GM21619 (cell line): ENCODE measurements at regions not wholly inside any gene's neighbourhood (a gene's known extent, or its start where the extent isn't known, plus 50 kb on each side); places are given as distances from the start of the nearest gene placed in this dataset.
"Not testable (repeated sequence)": the region's sequence is repeated elsewhere in the genome, so short reads cannot be mapped to it uniquely, and the experiment has no call there.

ENCODE experiments used
- ATAC-seq: cut with Tn5 transposase; IDR thresholded peaks from one replicate; pipeline ENCODE4 v1.9.1; 2021; ENCODE audit not compliant: unreplicated experiment

DNA sequence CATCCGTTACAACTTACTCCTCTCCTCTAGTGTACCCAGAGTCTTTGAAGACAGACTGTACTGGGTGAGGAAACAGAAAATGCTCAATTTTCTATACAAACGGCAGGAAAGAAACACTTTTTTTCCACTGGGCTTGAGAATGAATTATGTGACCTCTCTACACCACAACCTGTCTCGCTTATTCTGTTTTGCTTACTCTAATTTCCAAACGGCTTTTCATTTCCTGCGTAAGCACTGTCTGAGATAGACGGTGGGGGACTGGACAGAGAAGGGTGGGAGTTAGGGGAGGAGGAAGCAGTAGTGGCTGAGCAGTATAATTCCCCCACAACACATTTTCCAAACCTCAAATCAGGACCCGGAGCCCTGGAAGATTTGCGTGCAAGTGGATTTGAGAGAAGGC, 191.4 kb upstream of the SDK2 start:
- no peak for ATAC-seq

- no peak for ATAC-seq
Measured at GRCh38 chr17:73838815-73839214, 194.6 kb upstream of the SDK2 start.

- ATAC-seq = no peak
Measured at GRCh38 chr17:73840829-73841228, 196.6 kb upstream of the SDK2 start.

DNA sequence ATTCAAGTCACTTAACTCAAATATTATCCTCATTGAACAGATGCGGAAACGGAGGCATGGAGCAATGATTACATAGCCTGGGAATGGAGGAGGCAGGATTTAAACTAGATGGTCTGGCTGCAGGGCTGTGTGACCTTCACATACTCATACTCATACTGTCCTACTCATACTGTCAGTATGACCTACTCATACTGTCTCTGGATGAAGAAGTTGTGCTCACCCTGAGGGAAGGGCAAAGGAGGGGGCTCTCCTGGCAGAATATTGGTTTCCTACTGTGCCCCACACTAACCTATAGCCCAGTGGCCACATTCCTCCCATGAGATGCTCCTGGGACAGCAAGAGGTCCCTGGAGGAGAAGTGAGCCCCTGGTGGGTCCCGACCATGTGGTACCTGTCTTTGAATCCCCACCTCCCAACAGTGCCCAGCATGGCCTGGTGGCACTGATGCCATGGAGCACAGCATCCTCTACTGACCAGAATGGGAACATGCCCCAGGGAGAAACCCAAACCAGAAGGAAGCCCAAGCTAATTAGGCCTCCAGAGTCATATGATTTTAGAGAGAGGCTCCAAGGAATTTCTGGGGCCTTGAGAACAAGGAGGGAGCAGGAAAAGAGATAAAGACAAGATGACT, 197.3 kb upstream of the SDK2 start:
- no peak for ATAC-seq

GRCh38 chr17:73847952-73848351, 203.7 kb upstream of the SDK2 start:
- no peak for ATAC-seq

DNA sequence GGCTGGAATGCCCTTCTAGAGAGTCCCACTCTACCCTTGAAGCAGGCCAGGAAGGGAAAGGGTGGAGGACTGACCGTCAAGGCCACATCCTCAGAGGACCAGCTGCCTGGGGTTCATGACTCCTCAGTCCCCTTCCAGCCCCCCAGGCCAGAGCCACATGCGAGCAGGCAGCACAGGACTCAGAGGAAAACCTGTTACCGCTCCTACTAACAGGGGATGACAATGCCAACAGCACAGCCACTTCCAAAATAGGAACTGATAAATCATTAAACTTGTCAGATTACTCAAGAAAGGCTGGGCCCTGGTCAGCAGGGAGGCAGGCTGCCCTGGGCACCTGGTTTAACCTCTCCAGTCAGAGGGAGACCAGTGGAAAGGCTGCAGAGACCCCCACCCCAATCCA, 206.2 kb upstream of the SDK2 start:
- no peak for ATAC-seq

GRCh38 chr17:73851091-73851490, 206.8 kb upstream of the SDK2 start:
- ATAC-seq = no peak

- no peak for ATAC-seq
Measured at GRCh38 chr17:73851921-73852320, 207.7 kb upstream of the SDK2 start.

GRCh38 chr17:73855720-73856333, 211.6 kb upstream of the SDK2 start:
- ATAC-seq = no peak

- no peak for ATAC-seq
Measured at GRCh38 chr17:73856556-73856955, 212.3 kb upstream of the SDK2 start.

DNA sequence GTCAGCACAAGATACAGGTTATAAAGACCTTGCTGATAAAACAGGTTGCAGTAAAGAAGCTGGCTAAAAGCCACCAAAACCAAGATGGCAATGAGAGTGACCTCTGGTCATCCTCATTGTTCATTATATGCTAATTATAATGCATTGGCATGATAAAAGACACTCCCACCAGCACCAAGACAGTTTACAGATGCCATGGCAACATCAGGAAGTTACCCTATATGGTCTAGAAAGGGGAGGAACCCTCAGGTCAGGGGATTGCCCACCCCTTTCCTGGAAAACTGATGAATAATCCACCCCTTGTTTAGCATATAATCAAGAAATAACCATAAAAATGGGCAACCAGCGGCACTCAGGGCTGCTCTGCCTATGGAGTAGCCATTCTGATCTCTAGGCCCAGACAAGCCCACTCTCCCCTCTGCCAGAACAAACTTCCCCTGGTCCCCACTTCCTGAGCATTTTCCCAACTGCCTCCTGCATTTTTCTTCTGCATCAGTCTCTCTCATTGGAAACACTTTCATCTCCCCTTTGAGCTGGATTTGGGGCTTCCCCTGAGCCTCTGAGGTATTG, 215.3 kb upstream of the SDK2 start:
- ATAC-seq = not testable (repeated sequence)

DNA sequence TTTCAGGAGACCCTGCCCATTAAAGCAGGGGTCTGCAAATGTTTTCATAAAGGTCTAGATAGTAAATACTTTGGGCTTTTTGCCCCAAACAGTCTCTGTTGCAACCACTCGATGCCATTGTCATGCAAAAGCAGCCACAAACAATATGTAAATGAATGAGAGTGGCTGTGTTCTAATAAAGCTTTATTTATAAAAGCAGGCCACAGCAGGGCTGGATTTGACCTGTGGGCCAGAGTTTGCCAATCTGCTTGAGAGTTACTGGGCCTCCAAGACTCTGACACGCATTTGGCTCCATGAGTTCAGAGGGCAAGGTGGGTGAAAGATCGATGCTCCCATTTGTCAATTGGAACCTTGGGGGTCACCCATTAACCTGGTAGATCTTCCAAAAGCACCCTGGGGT, 217.3 kb upstream of the SDK2 start:
- no peak for ATAC-seq

- no peak for ATAC-seq
Measured at GRCh38 chr17:73863761-73864535, 219.7 kb upstream of the SDK2 start.

DNA sequence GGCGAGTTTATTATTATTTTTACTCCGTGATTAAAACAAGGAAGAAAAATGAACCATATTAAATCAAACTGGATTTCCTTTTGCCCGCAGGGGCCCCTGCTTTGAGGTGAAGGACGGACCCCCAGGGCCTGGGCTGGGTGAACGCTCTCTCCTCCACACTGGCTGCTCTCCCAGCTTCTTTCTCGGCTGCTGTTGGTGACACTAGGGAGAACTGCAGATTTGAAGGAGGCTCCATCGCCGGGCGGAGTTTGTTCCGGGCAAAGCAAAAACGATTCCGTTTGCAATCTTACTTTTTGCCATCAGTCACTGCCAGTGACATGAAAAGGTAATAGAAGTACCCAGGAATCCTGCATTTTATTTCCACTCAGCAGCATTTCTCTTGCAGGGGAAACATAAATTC, 221.6 kb upstream of the SDK2 start:
- no peak for ATAC-seq

- ATAC-seq = no peak
Measured at GRCh38 chr17:73867056-73867455, 222.8 kb upstream of the SDK2 start.

DNA sequence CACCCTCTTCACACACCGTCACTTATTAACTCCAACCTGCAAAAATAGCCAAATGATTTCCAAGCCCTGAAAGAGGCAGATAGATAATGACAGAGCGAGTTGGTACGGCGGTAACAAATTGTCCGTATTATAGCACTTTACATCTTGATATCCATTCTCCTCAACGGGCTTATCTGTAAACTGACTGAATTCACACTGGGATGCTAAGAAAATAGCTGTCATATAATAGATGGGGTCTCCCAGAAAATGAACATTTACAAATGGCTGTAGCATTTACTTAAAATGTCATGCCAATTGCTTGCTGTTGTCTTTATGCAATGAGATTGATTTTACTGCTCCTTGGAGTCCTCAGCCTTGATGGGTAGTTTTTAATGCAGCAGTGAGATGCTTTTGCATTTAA, 225.8 kb upstream of the SDK2 start:
- no peak for ATAC-seq

GRCh38 chr17:73870473-73870872, 226.2 kb upstream of the SDK2 start:
- ATAC-seq = no peak

GRCh38 chr17:73872816-73873215, 228.6 kb upstream of the SDK2 start:
- ATAC-seq = no peak

DNA sequence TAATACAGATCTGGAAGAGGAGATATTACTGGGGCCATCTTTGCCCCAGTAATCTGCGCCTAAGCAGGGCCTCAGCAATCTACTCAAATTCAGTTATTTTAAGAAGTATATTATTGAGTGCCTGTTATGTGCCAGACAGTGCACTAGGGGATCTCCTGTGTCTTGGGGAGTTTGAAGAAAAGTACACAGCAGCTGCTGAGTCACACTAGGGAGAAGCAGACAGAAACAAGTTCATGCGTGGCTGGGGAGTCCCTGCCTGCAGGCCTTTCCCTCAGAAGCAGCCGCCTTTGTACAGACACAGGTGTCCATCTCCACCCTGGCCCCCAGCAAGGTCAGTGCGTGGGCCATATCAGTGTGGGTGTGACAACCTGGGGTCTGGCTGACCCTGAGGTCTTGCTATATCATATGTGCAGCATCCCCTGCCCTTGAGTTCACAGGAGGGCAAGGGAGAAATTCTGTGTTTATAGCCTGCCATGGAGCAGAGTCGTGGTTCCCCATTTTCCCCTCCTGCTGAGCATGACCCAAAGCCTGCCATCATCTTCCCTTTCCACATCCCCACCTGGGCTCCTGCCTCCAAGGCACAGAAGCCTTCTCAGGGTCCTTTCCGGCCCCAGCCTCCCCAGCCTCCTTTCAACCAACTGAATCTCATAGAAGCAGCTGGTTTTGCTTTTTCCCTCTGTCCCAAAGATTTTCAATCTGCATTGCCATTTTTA, 229.9 kb upstream of the SDK2 start:
- ATAC-seq = no peak

GRCh38 chr17:73875346-73875745, 231.1 kb upstream of the SDK2 start:
- no peak for ATAC-seq

- ATAC-seq = no peak
Measured at GRCh38 chr17:73877962-73878361, 233.7 kb upstream of the SDK2 start.
